ENCODE measurements at regions not wholly inside any gene's neighbourhood (a gene's known extent, or its start where the extent isn't known, plus 50 kb on each side); places are given as distances from the start of the nearest gene placed in this dataset.

DNA sequence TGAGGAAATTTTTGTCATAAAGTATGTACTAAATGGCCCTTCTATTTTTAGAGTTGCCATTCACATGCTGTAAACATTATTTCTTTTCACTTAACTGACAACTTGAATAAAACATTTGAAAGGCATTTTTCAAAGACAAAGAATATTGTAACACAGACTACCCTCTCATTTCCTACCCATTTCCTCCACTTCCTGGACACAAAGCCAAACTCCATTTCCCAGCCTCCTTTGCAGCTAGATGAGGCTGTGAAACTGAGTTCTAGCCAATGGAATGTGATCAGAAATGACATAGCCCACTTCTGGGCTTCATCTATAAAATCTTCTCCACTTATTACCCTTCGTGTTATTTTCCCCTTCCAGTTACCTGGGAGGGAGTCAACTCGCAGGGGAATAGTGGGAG is 288.9 kb upstream of the DPH6 start:
- Histone ChIP-seq H3K27ac (ENCODE audit: low read depth, low read length) (no peak overlapping the region), H3K9me3 (ENCODE audit: control insufficient read depth in 1 of 2, low read length in 2 of 2) (no peaks in the 10 kb centered on the region), H3K36me3 (ENCODE audit: control insufficient read depth in 1 of 2, insufficient read depth in 2 of 2, low read length in 2 of 2) (no peaks in the 10 kb centered on the region), H3K4me3 (ENCODE audit: low read depth in 1 of 2, low read length in 2 of 2) (no peak overlapping the region), H3K9ac (ENCODE audit: low read depth in 1 of 2, low read length in 2 of 2) (no peak overlapping the region), H3K27me3 (ENCODE audit: control insufficient read depth in 1 of 2, insufficient read depth in 2 of 2, low read length in 2 of 2) (no peaks in the 10 kb centered on the region), H3K4me1 (ENCODE audit: control insufficient read depth in 1 of 2, insufficient read depth in 2 of 2, low read length in 2 of 2) (no peaks in the 10 kb centered on the region)

GRCh38 chr15:35838424-35839111 is 292.6 kb upstream of the DPH6 start:
- H3K27ac ChIP-seq (ENCODE audit: low read depth, low read length) = no peak overlapping the region
- H3K9me3 ChIP-seq (ENCODE audit: control insufficient read depth in 1 of 2, low read length in 2 of 2) = no peaks in the 10 kb centered on the region
- no peaks in the 10 kb centered on the region for H3K27me3 ChIP-seq (ENCODE audit: control insufficient read depth in 1 of 2, insufficient read depth in 2 of 2, low read length in 2 of 2)
- no peak overlapping the region for H3K9ac ChIP-seq (ENCODE audit: low read depth in 1 of 2, low read length in 2 of 2)
- no peak overlapping the region for H3K4me3 ChIP-seq (ENCODE audit: low read depth in 1 of 2, low read length in 2 of 2)
- H3K36me3 ChIP-seq (ENCODE audit: control insufficient read depth in 1 of 2, insufficient read depth in 2 of 2, low read length in 2 of 2) = no peaks in the 10 kb centered on the region
- H3K4me1 ChIP-seq (ENCODE audit: control insufficient read depth in 1 of 2, insufficient read depth in 2 of 2, low read length in 2 of 2) = no peaks in the 10 kb centered on the region

DNA sequence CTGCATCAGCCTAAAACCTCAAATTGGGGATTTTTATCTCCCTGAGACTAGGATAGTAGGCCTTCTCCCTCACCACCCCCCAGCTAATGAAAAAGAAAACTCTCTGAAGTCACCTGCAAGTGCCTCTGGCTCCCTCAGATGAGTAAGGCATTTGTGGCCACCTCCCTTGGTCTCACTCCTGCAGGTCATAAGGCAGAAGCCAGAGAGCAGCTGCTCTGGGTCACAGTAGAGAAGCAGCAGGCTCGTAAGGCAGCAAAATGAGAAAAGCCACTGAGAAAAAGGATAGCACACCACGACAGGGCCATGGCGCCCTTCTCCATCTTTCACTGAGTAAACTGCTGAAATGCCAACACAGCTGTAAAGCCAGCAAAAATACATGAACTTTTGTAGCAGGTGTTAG is 296.7 kb upstream of the DPH6 start:
- no peaks in the 10 kb centered on the region for H3K9me3 ChIP-seq (ENCODE audit: control insufficient read depth in 1 of 2, low read length in 2 of 2)

GRCh38 chr15:35843498-35843897 is 297.5 kb upstream of the DPH6 start:
- no peaks in the 10 kb centered on the region for H3K4me1 ChIP-seq (ENCODE audit: control insufficient read depth in 1 of 2, insufficient read depth in 2 of 2, low read length in 2 of 2)
- no peaks in the 10 kb centered on the region for H3K9me3 ChIP-seq (ENCODE audit: control insufficient read depth in 1 of 2, low read length in 2 of 2)
- no peaks in the 10 kb centered on the region for H3K27me3 ChIP-seq (ENCODE audit: control insufficient read depth in 1 of 2, insufficient read depth in 2 of 2, low read length in 2 of 2)
- H3K36me3 ChIP-seq (ENCODE audit: control insufficient read depth in 1 of 2, insufficient read depth in 2 of 2, low read length in 2 of 2) = no peaks in the 10 kb centered on the region
- H3K27ac ChIP-seq (ENCODE audit: low read depth, low read length) = no peak overlapping the region
- H3K4me3 ChIP-seq (ENCODE audit: low read depth in 1 of 2, low read length in 2 of 2) = no peak overlapping the region
- H3K9ac ChIP-seq (ENCODE audit: low read depth in 1 of 2, low read length in 2 of 2) = no peak overlapping the region

More for the DNA sequence above, 296.7 kb upstream of the DPH6 start:
- Histone ChIP-seq H3K4me1 (ENCODE audit: control insufficient read depth in 1 of 2, insufficient read depth in 2 of 2, low read length in 2 of 2) (no peaks in the 10 kb centered on the region), H3K36me3 (ENCODE audit: control insufficient read depth in 1 of 2, insufficient read depth in 2 of 2, low read length in 2 of 2) (no peaks in the 10 kb centered on the region), H3K4me3 (ENCODE audit: low read depth in 1 of 2, low read length in 2 of 2) (no peak overlapping the region), H3K27ac (ENCODE audit: low read depth, low read length) (no peak overlapping the region), H3K9ac (ENCODE audit: low read depth in 1 of 2, low read length in 2 of 2) (no peak overlapping the region), H3K27me3 (ENCODE audit: control insufficient read depth in 1 of 2, insufficient read depth in 2 of 2, low read length in 2 of 2) (no peaks in the 10 kb centered on the region)

DNA sequence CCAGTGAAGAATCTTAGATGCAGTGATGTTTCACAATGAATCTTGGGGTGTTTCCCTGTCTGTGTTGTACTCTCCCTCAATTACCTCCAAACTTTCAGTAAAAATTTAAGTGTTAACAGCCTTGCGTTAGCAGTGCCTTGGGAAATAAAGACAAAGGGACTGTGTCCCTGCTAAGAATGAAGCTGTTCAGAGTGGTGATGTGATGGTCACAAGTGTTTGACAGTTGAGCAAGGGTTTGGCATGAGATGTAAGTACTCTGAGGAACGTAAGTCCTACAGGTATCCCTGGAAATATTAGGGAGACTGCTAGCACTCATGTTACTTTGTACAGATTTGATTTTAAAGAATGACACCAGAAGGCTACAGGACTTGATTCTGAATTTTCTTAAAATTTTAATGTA is 304.3 kb upstream of the DPH6 start:
- Histone ChIP-seq H3K9ac (ENCODE audit: low read depth in 1 of 2, low read length in 2 of 2) (no peak overlapping the region), H3K4me1 (ENCODE audit: control insufficient read depth in 1 of 2, insufficient read depth in 2 of 2, low read length in 2 of 2) (no peaks in the 10 kb centered on the region), H3K27ac (ENCODE audit: low read depth, low read length) (no peak overlapping the region), H3K27me3 (ENCODE audit: control insufficient read depth in 1 of 2, insufficient read depth in 2 of 2, low read length in 2 of 2) (no peaks in the 10 kb centered on the region), H3K4me3 (ENCODE audit: low read depth in 1 of 2, low read length in 2 of 2) (no peak overlapping the region), H3K36me3 (ENCODE audit: control insufficient read depth in 1 of 2, insufficient read depth in 2 of 2, low read length in 2 of 2) (no peaks in the 10 kb centered on the region), H3K9me3 (ENCODE audit: control insufficient read depth in 1 of 2, low read length in 2 of 2) (no peaks in the 10 kb centered on the region)

DNA sequence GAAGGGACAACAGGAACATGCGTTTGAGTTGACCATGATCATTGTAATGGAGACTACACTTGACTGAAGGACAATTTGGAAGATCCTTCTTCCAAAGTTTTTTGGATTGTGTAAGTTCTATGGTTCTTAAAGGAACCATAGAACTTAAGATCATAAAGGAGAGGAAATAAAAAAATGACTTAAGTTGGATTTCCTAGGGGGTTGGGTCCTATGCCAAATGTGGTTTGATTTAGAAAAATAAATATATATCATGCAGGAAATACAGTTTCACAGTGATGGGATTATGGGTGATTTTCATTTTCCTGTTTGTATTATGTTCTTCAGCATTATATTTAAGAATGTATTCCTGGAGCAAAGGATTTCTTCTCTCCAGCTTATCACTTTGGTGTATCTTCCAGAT is 305.5 kb upstream of the DPH6 start:
- Histone ChIP-seq H3K9me3 (ENCODE audit: control insufficient read depth in 1 of 2, low read length in 2 of 2) (no peaks in the 10 kb centered on the region), H3K36me3 (ENCODE audit: control insufficient read depth in 1 of 2, insufficient read depth in 2 of 2, low read length in 2 of 2) (no peaks in the 10 kb centered on the region), H3K27me3 (ENCODE audit: control insufficient read depth in 1 of 2, insufficient read depth in 2 of 2, low read length in 2 of 2) (no peaks in the 10 kb centered on the region), H3K27ac (ENCODE audit: low read depth, low read length) (no peak overlapping the region), H3K9ac (ENCODE audit: low read depth in 1 of 2, low read length in 2 of 2) (no peak overlapping the region), H3K4me3 (ENCODE audit: low read depth in 1 of 2, low read length in 2 of 2) (no peak overlapping the region), H3K4me1 (ENCODE audit: control insufficient read depth in 1 of 2, insufficient read depth in 2 of 2, low read length in 2 of 2) (no peaks in the 10 kb centered on the region)

DNA sequence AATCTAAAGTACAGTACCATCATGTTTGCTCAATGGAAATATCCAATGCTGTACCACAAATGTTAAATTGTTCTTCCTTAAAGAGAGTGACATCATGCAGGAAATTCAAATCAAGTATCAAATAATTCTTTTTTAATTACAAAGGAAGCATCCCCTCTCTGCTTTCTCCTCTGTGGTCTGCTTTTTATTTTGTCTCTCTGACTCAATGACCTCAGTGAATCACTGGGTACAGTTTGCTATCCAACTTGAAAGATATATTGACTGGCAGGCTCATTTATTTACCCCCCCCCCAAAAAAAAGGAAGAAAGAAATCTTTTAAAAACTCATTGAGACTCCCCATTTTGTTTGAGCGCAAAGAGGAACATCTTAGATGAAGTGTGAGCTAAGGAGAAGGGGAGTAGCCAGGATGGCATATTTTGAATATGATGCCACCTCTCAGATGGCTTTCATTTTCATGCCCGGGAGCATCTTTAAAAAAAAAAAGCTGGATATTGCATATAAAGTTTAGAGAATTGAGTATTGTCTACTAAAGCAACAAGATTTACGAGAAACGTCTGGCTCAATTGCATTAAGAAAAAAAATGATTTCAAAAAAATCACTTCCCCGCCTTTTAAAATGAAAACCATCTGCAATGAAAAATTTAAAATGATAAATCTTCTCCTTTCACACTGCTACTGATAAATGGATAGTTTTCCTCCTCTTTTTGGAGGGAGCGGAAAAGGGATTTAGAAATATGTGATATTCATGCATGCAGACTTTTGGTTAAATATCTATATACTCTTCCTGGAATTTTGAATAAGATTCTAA is 307.1 kb upstream of the DPH6 start:
- no peak overlapping the region for H3K9ac ChIP-seq (ENCODE audit: low read depth in 1 of 2, low read length in 2 of 2)
- H3K9me3 ChIP-seq (ENCODE audit: control insufficient read depth in 1 of 2, low read length in 2 of 2) = no peaks in the 10 kb centered on the region
- no peaks in the 10 kb centered on the region for H3K27me3 ChIP-seq (ENCODE audit: control insufficient read depth in 1 of 2, insufficient read depth in 2 of 2, low read length in 2 of 2)
- H3K4me1 ChIP-seq (ENCODE audit: control insufficient read depth in 1 of 2, insufficient read depth in 2 of 2, low read length in 2 of 2) = no peaks in the 10 kb centered on the region
- H3K4me3 ChIP-seq (ENCODE audit: low read depth in 1 of 2, low read length in 2 of 2) = no peak overlapping the region
- H3K27ac ChIP-seq (ENCODE audit: low read depth, low read length) = no peak overlapping the region
- H3K36me3 ChIP-seq (ENCODE audit: control insufficient read depth in 1 of 2, insufficient read depth in 2 of 2, low read length in 2 of 2) = no peaks in the 10 kb centered on the region

GRCh38 chr15:35854316-35854715 is 308.4 kb upstream of the DPH6 start:
- H3K4me3 ChIP-seq (ENCODE audit: low read depth in 1 of 2, low read length in 2 of 2) = no peak overlapping the region
- H3K4me1 ChIP-seq (ENCODE audit: control insufficient read depth in 1 of 2, insufficient read depth in 2 of 2, low read length in 2 of 2) = no peaks in the 10 kb centered on the region
- no peak overlapping the region for H3K27ac ChIP-seq (ENCODE audit: low read depth, low read length)
- no peaks in the 10 kb centered on the region for H3K9me3 ChIP-seq (ENCODE audit: control insufficient read depth in 1 of 2, low read length in 2 of 2)
- H3K9ac ChIP-seq (ENCODE audit: low read depth in 1 of 2, low read length in 2 of 2) = no peak overlapping the region
- no peaks in the 10 kb centered on the region for H3K27me3 ChIP-seq (ENCODE audit: control insufficient read depth in 1 of 2, insufficient read depth in 2 of 2, low read length in 2 of 2)
- no peaks in the 10 kb centered on the region for H3K36me3 ChIP-seq (ENCODE audit: control insufficient read depth in 1 of 2, insufficient read depth in 2 of 2, low read length in 2 of 2)

GRCh38 chr15:35857567-35858226 is 311.7 kb upstream of the DPH6 start:
- H3K27ac ChIP-seq (ENCODE audit: low read depth, low read length) = no peak overlapping the region
- no peaks in the 10 kb centered on the region for H3K27me3 ChIP-seq (ENCODE audit: control insufficient read depth in 1 of 2, insufficient read depth in 2 of 2, low read length in 2 of 2)
- no peak overlapping the region for H3K9ac ChIP-seq (ENCODE audit: low read depth in 1 of 2, low read length in 2 of 2)
- no peaks in the 10 kb centered on the region for H3K36me3 ChIP-seq (ENCODE audit: control insufficient read depth in 1 of 2, insufficient read depth in 2 of 2, low read length in 2 of 2)
- no peaks in the 10 kb centered on the region for H3K9me3 ChIP-seq (ENCODE audit: control insufficient read depth in 1 of 2, low read length in 2 of 2)
- no peak overlapping the region for H3K4me3 ChIP-seq (ENCODE audit: low read depth in 1 of 2, low read length in 2 of 2)
- H3K4me1 ChIP-seq (ENCODE audit: control insufficient read depth in 1 of 2, insufficient read depth in 2 of 2, low read length in 2 of 2) = no peaks in the 10 kb centered on the region

- Histone ChIP-seq H3K27ac (ENCODE audit: low read depth, low read length) (no peak overlapping the region), H3K9ac (ENCODE audit: low read depth in 1 of 2, low read length in 2 of 2) (no peak overlapping the region)
Measured at GRCh38 chr15:35858707-35859106, 312.7 kb upstream of the DPH6 start.

More at GRCh38 chr15:35858707-35859106, 312.7 kb upstream of the DPH6 start:
- Histone ChIP-seq H3K4me1 (ENCODE audit: control insufficient read depth in 1 of 2, insufficient read depth in 2 of 2, low read length in 2 of 2) (no peaks in the 10 kb centered on the region), H3K9me3 (ENCODE audit: control insufficient read depth in 1 of 2, low read length in 2 of 2) (no peaks in the 10 kb centered on the region), H3K36me3 (ENCODE audit: control insufficient read depth in 1 of 2, insufficient read depth in 2 of 2, low read length in 2 of 2) (no peaks in the 10 kb centered on the region), H3K4me3 (ENCODE audit: low read depth in 1 of 2, low read length in 2 of 2) (no peak overlapping the region), H3K27me3 (ENCODE audit: control insufficient read depth in 1 of 2, insufficient read depth in 2 of 2, low read length in 2 of 2) (no peaks in the 10 kb centered on the region)

All from duodenal mucosa (tissue), 2 donors.